GM19455 (cell line): ENCODE measurements at regions not wholly inside any gene's neighbourhood (a gene's known extent, or its start where the extent isn't known, plus 50 kb on each side); places are given as distances from the start of the nearest gene placed in this dataset.
"Not testable (repeated sequence)": the region's sequence is repeated elsewhere in the genome, so short reads cannot be mapped to it uniquely, and the experiment has no call there.

Source experiments
- ATAC-seq: cut with Tn5 transposase; IDR thresholded peaks from one replicate; pipeline ENCODE4 v1.9.1; 2021; ENCODE audit not compliant: unreplicated experiment

GRCh38 chr15:69552057-69552815 is 99.6 kb downstream of the RPLP1 start:
- no peak for ATAC-seq

DNA sequence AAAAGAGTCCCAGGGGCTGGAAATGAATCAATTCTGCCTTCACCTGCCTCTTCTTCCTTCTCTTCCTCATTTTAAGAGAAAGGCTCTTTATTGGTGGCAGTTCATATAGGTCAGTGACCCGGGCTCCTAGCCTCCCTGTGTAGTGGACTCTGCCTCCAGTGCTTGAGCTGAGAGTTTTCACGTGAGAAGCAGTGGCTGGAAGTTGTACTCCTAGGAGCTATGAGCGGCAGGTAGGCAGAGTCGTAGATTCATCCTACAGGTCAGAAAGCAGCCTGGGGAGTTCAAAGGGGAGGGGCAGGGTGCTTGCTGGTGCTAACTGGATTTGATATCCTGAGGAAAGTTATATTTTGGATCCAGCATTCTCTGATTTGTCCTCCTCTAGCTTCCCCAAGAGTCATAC is 101.1 kb downstream of the RPLP1 start:
- ATAC-seq, result no peak

GRCh38 chr15:69554279-69554961 is 101.8 kb downstream of the RPLP1 start:
- ATAC-seq, result no peak

DNA sequence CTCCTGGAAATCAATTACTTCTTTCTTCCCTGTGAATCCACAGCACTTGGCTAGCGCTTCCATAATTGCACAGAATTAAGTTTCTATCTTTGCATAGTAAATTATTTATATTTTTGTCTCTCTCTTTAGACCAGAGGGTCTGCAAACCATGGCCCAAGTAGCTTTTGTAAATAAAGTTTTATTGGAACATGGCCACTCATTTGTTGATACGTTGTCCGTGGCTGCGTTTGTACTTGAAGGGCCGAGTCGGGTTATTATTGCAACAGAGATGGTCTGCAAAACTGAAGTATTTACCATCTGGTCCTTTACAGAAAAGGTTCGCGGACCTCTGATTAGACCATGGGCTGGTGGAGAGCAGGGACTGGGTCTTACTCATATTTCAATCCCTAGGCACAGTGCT is 102.5 kb downstream of the RPLP1 start:
- ATAC-seq, result no peak

DNA sequence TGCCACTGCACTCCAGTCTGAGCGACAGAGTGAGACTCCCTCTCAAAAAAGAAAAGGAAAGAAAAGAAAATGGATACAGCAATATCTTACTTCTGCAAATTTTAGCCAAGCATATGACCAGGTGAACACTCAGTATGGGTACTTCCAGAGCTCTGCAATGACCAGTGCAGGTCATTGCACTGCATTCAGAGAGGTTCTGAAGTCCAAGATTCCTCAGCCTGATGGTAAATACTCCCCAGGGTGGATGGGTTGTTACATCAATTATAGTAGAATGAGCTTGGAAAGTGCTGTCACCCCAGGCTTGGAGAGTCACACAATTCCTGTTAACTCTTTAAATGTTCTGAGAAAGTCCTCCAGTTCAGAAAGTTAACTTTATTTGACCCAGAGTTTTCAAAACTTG is 103.7 kb downstream of the RPLP1 start:
- ATAC-seq, result no peak

GRCh38 chr15:69557020-69557706 is 104.5 kb downstream of the RPLP1 start:
- ATAC-seq, result no peak

DNA sequence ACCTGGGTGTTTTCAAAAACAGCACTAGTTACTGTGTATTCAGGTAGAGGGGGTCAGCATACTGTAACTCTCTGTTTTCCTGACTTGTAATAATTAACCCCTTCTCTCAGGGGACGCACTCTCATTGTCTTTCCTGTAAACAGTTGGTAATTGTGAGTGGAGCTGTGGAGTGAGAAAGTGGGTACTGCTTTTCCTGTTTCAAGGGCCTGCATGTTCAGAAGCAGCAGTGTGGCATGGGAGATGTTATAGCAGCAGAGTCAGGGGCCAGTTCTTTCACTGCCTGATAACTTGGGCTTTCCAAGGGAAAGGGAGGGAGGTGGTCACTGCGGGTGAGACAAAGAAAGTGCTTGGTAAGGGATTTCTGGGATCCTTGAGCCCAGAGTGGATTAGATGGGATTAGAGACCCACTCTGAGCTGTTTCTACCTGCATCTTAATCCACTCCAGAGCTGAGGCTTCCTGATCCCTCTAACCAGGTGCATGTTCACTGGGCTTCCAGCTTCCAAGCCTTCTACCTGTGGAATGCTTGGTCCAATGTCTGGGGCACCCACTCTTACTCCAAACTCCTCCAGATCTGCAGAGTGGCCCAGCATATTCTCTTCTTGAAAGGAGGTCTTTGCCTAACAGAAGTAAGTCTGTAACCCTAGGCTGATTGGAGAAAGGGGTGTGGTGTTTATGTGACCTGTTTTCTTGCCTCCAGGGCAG is 105.2 kb downstream of the RPLP1 start:
- ATAC-seq, result no peak

- ATAC-seq, result no peak
Observed at GRCh38 chr15:69559440-69560190, 107.0 kb downstream of the RPLP1 start.

DNA sequence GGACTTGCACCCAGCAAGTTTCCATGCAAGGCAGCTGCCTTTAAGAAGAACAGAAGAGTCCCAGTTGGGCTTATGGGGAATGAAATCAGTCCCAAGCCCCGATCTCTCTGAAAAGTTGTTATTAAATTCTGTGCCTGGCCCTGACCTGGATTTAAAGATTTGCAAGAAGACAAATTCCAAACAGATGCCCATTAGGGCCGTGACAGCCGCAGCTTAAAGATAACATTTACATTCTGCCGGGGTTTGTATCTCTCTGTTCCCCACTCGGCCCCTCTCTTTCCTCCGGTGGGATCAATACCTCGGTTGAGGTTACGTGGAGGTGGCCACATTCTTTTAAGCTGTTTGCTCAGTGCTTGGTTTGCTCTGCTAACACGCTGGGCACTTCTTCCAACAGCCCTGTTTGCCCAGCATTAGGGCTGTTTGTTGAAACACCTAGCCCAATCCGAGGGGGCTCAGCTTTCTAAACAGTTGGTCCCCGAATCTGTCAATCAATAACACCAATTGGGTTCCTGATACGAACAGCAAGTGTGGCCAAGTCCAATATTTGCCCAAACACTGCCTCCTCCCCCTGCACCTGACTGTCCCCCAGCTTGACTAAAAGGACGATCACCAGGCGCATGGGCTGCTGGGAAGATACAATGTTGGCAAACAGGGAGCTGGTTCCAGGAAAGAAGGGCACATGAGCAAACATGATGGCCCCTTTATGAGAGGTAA is 108.6 kb downstream of the RPLP1 start:
- no peak for ATAC-seq

DNA sequence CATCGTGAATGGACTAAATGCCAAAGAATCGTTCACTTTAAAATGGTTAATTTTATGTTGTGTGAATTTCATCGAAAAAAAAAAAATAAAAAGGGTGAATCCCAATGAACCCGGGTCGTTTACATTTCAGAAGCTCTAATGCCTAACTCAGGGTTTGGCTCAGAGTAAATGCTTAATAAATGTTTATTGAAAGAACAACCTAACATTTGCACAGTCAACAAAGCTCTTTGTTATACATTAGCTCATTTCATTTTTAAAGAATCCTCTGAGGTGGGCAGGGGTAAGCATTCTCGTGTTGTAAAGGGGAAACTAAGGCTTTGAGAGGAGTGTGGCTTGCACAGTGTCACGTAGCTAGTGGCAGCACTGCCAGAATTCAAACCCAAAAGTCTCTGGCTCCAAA is 109.5 kb downstream of the RPLP1 start:
- no peak for ATAC-seq

DNA sequence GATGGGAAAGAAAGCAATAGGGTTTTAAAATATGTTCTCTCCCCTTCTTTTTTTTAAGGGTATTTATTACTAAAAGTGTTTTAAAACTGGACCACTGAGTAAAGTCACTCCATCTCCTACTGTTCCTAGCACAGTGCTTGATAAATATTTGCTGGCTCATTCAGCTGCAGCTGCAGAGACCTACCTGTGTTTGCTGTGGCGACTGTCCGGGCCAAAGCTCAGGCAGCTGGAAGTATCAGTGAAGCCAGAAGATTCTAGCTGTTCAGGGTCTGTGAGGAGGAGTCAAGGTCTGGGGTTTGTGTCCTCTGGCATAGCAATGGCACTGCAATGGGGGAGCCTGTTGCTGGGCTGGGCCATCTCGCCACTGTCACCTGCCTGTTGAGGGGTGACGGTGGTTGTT is 109.9 kb downstream of the RPLP1 start:
- ATAC-seq, result no peak

GRCh38 chr15:69565066-69565655 is 112.5 kb downstream of the RPLP1 start:
- ATAC-seq, result no peak

DNA sequence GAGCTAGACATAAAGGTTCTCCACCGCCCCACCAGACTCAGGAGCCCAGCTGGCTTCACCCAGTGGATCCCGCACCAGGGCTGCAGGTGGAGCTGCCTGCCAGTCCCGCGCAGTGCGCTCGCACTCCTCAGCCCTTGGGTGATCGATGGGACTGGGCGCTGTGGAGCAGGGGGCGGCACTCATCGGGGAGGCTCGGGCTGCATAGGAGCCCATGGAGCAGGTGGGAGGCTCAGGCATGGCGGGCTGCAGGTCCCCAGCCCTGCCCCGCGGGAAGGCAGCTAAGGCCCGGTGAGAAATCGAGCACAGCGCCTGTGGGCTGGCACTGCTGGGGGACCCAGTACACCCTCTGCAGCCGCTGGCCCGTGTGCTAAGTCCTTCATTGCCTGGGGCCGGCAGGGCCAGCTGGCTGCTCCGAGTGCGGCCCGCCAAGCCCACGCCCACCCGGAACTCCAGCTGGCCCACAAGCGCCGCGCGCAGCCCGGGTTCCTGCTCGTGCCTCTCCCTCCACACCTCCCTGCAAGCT is 114.7 kb downstream of the RPLP1 start:
- not testable (repeated sequence) for ATAC-seq

- ATAC-seq, result no peak
Observed at GRCh38 chr15:69568173-69569009, 115.8 kb downstream of the RPLP1 start.

GRCh38 chr15:69570454-69570853 is 117.8 kb downstream of the RPLP1 start:
- no peak for ATAC-seq

DNA sequence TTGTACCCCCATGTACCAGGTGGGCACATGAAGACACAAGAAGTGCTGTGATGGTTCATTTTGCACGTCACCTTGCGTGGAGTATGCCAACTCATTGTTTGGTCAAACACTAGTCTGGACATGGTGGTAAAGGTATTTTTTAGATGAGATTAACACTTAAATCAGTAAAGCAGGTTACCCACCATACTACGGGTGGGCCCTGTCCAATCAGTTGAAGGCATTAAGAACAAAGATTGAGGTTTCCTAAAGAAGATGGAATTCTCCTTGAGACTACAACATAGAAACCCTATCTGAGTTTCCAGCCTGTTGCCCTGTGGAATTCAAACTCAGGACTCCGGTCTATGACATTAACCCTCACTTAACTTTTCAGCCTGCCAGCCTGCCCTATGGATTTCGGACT is 118.4 kb downstream of the RPLP1 start:
- ATAC-seq, result no peak

- not testable (repeated sequence) for ATAC-seq
Observed at GRCh38 chr15:69573278-69573677, 120.7 kb downstream of the RPLP1 start.

DNA sequence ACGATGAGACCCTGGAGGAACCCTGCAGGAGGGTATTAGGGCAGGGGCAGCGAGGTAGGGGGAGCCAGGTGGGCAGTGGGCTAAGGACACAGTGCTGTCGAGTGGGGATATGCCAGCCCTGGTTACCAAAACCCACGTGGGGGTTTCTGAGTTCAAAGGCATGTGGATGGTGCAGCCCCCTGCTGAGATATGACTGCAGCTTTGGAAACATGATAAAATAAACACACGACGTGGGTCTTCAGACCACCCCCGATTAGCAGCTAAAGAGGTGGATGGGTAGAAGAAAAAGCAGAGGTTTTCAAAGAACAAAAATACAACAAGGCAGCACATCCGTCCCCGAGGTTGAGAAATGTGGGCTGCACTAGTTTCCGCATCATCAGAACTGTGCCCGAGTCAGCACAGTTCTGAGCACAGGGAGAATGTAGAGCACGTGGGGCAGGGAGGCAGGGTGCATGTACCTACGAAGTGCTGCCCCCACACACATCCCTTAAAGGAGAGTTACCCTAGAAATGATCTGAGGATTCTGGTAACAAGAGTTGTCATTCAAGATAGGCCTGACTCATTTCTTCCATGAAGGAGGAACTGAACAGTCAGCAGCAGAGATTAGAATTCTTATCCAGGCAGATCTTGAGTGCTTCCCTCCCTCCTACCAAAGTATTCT is 121.3 kb downstream of the RPLP1 start:
- no peak for ATAC-seq
